ELR (cell line): ENCODE measurements at regions not wholly inside any gene's neighbourhood (a gene's known extent, or its start where the extent isn't known, plus 50 kb on each side); places are given as distances from the start of the nearest gene placed in this dataset.

Source experiments
- DNase-seq: peaks from one replicate; pipeline ENCODE4 v3.0.0-alpha.2; 2015; ENCODE audit warnings: low read depth

GRCh38 chr2:161020437-161020836 is 139.8 kb upstream of the TANK start:
- no peak for DNase-seq

- no peak for DNase-seq
Observed at GRCh38 chr2:161028581-161028980, 131.6 kb upstream of the TANK start.

- no peak for DNase-seq
Observed at GRCh38 chr2:161029321-161029720, 130.9 kb upstream of the TANK start.

- peak; percentile 94 for DNase-seq
Observed at GRCh38 chr2:161030260-161031063, 129.8 kb upstream of the TANK start.

GRCh38 chr2:161031511-161031910 is 128.7 kb upstream of the TANK start:
- no peak for DNase-seq

GRCh38 chr2:161032635-161033034 is 127.6 kb upstream of the TANK start:
- no peak for DNase-seq

- no peak for DNase-seq
Observed at GRCh38 chr2:161033059-161033660, 127.1 kb upstream of the TANK start.

GRCh38 chr2:161036926-161037325 is 123.3 kb upstream of the TANK start:
- DNase-seq = no peak

- no peak for DNase-seq
Observed at GRCh38 chr2:161039071-161039470, 121.2 kb upstream of the TANK start.

GRCh38 chr2:161041356-161041755 is 118.9 kb upstream of the TANK start:
- DNase-seq = no peak

GRCh38 chr2:161042990-161043625 is 117.1 kb upstream of the TANK start:
- no peak for DNase-seq

- peak; percentile 28 for DNase-seq
Observed at GRCh38 chr2:161044095-161044865, 115.9 kb upstream of the TANK start.

- no peak for DNase-seq
Observed at GRCh38 chr2:161044921-161045320, 115.3 kb upstream of the TANK start.

- peak; percentile 67 for DNase-seq
Observed at GRCh38 chr2:161045726-161046125, 114.5 kb upstream of the TANK start.

GRCh38 chr2:161046876-161047275 is 113.4 kb upstream of the TANK start:
- no peak for DNase-seq

GRCh38 chr2:161048317-161048716 is 111.9 kb upstream of the TANK start:
- no peak for DNase-seq

- peak; percentile 10 for DNase-seq
Observed at GRCh38 chr2:161049559-161049958, 110.7 kb upstream of the TANK start.

GRCh38 chr2:161052214-161052613 is 108.0 kb upstream of the TANK start:
- DNase-seq = no peak

- no peak for DNase-seq
Observed at GRCh38 chr2:161055289-161055688, 104.9 kb upstream of the TANK start.

GRCh38 chr2:161059388-161059787 is 100.8 kb upstream of the TANK start:
- no peak for DNase-seq

GRCh38 chr2:161061786-161062185 is 98.4 kb upstream of the TANK start:
- DNase-seq = no peak

GRCh38 chr2:161063157-161063945 is 96.9 kb upstream of the TANK start:
- DNase-seq = peak; percentile 85
